Skeletal muscle cell (primary cell): ENCODE measurements at regions not wholly inside any gene's neighbourhood (a gene's known extent, or its start where the extent isn't known, plus 50 kb on each side); places are given as distances from the start of the nearest gene placed in this dataset.

Experiments used
- DNase-seq: peaks from one replicate; pipeline ENCODE4 v3.0.0-alpha.2; 2010; ENCODE audit warnings: low read depth
- H3K4me3 ChIP-seq: 2 replicates; pipeline ENCODE4 v1.5.1; 2011; ENCODE audit warnings: low read depth, mild to moderate bottlenecking, control low read depth, low read length, moderate library complexity

DNA sequence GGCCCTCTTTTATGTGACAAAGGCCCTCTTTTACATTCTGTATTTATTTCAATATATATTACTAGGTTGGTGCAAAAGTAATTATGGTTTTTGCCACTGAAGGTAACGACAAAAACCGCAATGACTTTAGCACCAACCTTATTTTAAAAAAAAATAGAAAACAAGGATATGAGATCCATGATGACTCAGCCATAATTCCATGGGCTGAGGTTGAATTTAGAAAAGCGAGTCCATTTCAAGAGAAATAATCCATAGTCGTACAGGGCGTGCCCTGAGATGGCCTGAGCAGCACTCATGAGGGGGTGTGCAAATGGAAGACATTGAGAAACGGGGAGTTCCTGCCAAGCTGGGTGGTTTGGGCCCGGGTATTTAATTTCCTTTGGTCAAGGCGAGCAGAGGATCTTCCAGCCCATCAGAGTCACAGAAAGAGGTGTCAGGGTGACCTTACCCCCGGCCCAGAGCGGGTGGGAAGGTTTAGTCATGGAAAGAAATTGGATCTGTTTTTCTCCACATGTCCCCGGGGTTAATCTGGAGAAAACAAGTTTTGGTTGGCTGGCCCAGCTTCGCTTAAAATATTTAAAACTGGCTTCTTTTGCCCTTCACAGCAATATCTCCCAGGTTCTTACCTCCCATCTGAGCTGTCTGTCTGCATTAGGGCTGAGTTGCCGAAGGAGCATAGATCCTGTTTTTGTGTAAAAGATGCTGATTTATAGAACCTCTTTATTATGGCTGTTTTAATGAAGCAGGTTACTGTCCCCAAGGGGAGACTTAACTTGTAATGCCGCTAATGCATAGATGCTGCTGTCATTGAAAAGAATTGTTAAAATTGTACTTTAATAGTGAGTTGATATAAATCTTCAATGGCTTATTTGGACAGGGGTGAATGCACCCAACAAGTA is 255.6 kb downstream of the PREX1 start:
- no peak overlapping the region for H3K4me3 ChIP-seq
- DNase-seq, result no peak

DNA sequence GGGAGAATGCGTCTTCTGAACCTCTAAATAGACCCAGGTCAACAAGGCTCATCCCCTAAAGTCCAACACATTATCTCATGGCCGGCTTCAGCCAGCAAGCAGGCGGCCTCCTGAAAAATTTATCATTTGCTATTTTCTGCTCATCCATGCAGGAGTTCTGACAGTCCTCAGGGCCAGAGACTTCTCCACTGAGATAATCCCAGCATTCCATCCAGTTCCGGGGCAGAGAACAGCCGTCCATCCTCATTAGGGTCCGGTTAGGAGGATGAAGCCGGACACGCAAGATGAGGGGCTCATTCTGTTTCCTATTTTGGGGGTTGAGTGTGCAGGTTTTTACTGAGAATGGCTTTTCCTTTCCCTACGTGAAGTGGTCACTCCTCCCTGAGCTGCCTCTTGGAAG is 258.1 kb downstream of the PREX1 start:
- DNase-seq, result no peak
- H3K4me3 ChIP-seq, result no peak overlapping the region

DNA sequence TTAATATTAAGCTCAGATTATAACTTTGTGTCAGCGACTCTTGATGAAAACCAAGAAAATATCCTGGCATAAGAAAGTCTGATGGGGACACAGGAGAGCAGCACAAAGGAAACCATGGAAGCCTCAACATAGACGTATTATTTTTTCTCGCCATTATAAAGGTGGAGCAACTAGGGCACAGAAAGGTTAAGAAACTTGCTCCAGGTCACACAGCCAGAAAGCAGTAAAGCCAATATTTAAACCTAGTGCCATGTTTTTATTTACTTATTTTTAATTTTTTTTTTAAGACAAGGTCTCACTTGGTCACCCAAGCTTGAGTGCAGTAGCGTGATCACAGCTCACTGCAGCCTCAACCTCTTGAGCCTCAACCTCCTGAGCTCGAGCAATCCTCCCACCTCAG is 259.3 kb downstream of the PREX1 start:
- DNase-seq, result no peak
- no peak overlapping the region for H3K4me3 ChIP-seq

DNA sequence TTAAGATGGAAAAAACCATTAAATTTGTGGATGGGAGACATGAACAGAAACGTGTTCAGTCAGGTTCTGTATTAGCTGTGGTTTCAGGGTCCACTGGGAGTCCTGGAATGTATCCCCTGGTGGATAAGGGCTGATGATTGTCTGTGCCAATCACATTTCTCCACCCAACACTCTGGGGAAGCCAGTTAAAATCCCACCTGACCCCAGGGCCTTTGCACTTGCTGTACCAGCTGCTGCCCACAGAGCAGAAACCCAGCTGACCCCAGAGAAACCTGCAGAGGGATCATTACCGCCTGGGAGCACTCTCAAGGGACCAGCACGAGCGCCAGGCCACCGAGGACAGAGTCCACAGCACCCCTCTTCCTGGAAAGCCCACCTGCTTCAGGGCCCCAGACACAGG is 260.7 kb downstream of the PREX1 start:
- H3K4me3 ChIP-seq, result no peak overlapping the region
- DNase-seq, result no peak

DNA sequence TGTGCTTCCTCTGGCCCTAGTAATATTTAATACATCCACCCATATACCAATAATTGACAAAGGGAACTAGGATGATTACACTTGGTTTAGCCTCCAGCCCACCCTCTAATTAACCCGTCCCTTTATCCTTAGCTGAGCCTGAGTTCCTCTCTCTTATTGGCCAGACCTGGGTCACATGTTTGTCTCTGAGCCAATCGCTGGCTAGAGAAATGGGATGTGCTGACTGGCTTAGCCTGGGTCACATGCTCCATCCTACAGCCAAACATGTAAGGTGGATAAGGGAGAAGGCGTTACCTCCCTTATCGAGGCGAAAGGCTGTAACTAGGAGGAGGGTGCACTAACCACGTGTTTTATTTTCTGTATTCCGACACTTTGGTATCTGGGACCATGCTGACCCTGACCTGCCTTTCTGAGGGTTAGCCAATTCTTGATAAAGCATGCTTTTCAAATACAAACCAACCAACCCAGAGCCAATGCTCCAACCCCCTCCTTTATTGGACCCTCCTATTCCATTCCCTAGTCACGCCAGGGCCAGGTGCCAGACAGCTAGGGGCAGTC is 262.7 kb downstream of the PREX1 start:
- H3K4me3 ChIP-seq, result no peak overlapping the region
- DNase-seq, result no peak

DNA sequence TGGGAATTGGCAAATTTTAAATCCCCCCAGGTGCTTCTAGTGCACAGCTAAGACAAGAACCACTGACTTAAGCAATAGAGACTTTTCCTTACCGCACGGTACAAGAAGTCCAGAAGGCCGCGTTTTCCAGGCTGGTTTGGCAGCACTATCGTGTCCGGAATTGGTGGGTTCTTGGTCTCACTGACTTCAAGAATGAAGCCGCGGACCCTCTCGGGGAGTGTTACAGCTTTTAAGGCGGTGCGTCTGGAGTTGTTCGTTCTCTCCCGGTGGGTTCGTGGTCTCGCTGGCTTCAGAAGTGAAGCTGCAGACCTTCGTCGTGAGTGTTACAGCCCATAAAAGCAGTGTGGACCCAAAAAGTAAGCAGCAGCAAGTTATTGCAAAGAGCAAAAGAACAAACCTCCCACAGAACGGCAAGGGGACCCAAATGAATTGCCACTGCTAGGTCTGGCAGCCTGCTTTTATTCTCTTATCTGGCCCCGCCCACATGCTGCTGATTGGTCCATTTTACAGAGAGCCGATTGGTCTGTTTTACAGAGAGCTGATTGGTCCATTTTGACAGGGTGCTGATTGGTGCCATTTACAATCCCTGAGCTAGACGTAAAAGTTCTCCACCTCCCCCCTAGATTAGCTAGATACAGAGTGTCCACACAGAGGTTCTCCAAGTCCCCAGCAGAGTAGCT is 264.5 kb downstream of the PREX1 start:
- no peak overlapping the region for H3K4me3 ChIP-seq
- DNase-seq, result no peak

DNA sequence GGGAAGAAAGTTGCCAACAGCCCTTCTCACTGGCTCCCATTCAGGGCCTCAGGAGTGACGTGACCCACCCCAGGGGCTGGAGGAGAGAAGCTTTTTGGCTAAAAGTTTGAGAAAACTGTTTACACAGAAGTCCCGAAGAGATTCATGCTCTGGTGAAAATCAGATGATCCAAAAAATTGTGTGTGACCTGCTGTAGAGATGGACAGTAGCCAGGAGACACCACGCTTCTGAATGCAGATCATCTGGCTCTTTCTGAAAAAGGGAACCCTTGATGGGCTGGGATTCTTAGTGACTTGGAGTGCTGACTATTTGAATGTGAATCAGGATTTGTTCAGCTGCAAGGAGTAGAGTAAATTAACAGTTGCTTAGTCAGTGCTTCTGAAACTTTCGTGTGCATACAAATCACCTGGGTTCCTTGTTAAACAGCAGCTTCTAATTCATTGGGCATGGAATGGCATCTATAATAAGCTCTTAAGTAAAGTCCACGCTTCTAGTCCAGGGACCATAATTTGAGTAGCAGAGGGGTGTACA is 265.1 kb downstream of the PREX1 start:
- H3K4me3 ChIP-seq, result no peak overlapping the region
- DNase-seq, result no peak

DNA sequence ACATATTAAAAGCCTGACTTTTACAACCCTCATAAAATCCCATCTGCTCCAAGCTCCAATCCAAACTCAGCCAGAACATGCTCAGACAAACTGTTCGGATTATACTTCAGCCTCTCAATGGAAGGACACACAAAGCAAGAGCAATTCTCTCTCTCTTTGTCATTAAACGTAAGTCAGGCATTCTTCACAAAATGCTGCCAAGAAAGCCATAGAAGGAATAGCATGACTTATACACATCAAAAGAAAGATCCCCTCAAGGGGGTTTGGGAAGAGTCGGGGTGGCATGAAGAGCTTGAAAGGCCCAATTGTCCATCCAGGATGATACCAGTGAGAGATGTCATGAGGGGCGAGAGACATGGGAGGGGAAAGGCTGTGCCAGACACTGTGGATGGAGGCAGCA is 268.9 kb downstream of the PREX1 start:
- no peak for DNase-seq
- no peak overlapping the region for H3K4me3 ChIP-seq

DNA sequence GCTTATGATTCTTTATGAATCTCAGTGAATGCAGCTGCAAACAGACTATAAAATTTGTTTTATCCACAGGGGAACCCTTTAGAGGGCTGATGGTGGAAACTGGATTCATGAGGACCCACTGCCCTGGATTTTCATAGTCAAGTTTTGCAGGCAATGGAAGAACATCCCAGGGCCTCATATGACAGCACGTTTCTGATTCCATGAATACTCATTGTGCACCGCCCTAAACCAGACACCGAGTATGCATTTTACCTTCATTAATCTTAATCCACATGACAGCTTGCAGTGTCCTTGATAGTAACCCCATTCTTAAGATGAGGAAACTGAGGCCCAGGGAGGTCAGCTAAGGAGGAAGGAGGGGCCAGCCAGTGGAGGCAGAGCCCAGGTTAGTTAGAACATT is 270.4 kb downstream of the PREX1 start:
- no peak for DNase-seq
- H3K4me3 ChIP-seq, result no peak overlapping the region

DNA sequence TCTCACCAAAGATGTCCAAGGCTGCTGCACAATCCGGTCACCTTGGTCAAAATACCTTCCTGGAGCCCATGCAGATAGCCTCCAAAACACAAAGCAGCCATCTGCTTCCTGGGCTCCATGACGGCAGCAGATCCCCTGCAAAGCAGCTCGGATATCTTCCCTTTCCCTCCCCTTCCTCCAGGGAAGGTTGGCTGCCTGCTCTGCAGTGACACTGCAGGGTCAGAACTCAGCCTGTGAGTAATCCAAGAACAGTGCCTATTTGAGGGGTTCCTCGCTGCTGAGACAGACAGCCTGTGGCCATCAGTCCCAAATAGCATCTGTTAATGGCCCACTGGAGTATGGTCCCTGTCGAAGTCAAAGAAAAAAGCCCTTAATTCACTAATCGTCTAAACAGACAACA is 270.8 kb downstream of the PREX1 start:
- H3K4me3 ChIP-seq, result no peak overlapping the region
- no peak for DNase-seq

DNA sequence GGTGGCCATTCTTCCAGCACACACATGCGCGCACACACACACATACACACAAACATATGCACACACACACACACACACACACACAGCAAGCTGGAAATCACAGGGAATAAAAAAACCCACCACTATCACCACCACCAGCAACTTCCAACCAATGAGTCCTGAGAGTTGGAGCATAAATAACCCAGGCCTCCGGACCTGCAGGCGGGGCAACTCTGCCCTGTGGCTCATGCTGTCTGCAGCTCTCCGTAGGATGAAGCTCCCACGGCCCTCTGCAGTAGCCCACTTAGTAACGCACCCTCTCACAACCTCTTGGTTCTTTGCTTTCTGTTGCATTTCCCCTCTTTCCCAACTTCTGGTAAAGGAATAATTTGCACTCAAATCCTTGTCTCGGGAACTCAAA is 275.2 kb downstream of the PREX1 start:
- no peak overlapping the region for H3K4me3 ChIP-seq

DNA sequence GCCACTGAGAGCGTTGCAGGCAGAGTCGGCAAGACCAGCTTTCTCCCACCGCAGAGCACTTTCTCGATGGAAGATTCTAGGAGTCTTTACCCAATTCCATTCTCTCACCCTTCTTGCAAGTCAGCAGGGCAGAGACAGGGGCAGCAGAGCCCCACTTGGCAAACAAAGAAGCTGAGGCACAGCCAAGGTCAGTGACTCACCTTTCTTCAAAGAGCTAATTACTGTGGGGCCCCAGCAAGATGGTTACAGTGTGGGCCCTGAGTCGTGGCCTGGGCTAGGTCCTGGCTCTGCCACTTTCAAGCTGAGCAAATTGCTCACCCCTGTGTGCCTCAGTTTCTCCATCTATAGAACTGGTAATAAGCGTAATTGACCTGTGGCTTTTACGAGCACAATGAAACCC is 277.0 kb downstream of the PREX1 start:
- no peak overlapping the region for H3K4me3 ChIP-seq
- DNase-seq, result no peak

More for the DNA sequence above, 275.2 kb downstream of the PREX1 start:
- DNase-seq, result no peak

DNA sequence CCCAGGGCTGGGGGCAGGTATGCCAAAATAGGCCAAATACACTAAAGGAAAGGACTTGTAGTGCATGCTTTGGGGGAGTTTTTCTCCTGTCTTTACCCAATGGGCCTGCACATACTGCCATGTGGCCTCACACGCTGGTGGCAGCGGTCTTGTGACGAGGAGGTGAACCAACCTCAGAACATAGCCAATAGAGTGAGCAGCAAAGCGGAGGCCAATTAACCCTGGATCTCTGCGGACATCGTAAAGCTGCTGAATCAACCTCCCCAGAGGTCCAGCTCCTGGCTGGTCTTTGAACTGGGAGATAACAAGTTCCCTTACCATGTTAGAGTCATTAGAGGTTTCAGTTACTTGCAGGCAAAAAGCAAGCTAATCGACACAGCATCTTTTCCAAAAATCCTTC is 280.1 kb downstream of the PREX1 start:
- DNase-seq, result no peak
- no peak overlapping the region for H3K4me3 ChIP-seq

DNA sequence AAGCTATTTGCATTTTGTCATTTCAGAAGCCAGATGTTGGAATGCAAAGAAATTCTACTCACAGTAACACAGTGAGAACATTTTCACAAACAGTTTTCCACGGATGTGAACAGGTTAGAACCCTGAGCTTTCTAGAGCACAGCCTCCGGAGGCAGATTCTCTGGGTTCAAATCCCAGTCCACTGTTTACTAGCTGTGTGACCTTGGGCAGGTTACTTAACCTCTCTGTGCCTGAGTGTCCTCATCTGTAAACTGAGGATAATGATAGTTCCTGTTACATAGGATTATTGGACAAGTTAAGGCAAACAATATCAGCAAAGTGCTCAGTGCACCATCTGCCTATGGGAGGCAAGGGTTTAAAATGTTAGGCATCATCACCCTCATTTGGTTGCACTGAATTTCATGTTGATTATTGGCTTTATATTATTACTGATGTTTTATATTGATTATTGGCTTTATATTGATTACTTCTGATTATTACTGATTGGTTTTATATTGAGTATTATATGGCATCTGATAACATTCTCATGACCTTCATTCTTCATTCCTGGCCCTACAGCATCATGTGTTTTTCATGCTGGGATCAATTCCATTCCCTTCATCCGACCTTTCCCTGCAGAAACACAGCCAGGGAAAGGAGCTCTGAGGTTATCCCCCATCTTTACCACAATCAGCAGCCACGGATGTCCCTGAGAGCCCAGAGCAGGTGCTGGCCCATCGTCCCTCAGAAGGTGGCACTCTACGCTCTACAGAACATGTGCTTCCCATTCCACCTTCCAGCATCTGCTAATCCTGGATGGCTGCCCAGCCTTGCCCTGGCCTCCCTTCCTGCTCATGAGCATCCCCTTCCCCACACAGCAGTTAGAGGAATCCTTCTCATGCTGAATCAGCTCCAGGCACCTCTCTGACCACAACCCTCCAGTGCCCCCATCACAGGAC is 283.1 kb downstream of the PREX1 start:
- no peak overlapping the region for H3K4me3 ChIP-seq
- no peak for DNase-seq

DNA sequence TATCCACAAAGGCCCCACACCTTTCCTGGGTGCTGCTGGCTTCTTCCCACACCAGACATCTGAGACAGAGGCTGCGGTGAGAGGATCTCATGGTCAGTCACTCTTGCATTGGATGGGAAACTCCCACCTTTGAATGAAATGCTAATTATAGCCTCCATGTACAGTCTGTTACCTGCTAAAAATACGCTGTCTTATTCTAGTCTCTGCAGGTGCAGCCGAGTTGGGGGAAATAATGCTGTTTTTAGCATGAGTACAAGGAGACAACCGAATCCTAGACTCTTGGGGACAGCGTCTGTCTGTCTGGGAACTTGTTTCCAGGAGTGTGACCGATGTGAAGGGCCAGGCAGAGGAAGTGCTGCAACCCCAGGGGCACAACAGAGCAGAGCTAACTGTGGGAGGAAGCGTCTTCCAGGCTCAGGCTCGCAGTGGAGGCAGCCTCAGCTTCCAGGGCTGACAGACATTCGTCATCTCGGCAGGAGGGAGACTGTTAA is 286.2 kb downstream of the PREX1 start:
- DNase-seq, result no peak
- no peak overlapping the region for H3K4me3 ChIP-seq

DNA sequence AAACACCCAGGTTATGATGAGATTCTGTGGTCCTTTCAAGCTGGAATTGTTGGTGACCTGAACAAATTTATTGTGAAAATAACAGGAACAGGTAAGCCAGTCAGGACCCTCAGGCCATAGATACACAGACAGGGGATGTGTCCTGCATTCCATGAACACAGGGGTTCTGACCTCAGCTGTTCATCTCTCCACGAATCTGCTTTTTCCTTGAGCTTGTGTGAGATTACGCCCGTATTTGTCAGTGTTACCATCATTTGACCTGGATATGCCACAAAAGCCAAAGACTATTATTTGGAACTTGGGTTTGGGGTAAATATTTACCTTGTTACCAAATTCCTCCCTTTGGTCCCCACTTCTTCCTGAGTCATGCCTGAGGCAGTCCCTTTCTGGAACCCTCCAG is 288.9 kb downstream of the PREX1 start:
- DNase-seq, result no peak
- H3K4me3 ChIP-seq, result no peak overlapping the region

DNA sequence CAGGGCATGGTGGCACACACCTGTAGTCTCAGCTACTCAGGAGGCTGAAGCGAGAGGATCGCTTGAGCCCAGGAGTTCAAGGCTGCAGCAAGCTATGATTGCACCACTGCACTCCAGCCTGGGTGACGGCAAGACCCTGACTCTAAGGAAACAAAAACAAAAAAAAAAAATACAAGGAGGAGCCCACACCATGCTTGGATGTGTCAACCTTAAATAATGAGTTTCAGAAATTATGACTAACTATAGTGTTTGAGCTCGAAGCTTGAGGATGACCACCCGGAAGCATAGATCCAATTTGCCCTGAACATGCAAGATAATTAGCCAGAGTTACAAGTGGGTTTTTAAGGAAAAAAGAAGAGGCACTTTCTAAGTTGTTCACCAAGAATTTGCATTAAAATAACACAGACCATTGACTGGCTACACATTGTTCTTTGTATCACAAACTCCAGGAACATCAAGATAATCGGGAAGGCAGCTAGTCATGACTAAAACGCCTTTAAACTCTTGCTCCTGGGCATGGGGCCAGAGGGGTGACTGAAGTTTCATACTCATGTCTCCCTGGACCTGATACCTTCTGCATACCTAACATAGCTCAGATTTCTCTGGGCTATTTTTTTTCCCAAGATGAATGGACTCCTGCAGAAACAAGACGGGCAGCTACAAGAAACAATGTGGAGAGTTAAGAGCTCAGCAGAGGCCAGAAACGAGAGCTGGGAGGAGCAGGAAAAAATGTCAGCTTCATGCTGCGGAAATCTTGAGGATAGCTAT is 289.6 kb downstream of the PREX1 start:
- no peak overlapping the region for H3K4me3 ChIP-seq
- peak; percentile 7 for DNase-seq

DNA sequence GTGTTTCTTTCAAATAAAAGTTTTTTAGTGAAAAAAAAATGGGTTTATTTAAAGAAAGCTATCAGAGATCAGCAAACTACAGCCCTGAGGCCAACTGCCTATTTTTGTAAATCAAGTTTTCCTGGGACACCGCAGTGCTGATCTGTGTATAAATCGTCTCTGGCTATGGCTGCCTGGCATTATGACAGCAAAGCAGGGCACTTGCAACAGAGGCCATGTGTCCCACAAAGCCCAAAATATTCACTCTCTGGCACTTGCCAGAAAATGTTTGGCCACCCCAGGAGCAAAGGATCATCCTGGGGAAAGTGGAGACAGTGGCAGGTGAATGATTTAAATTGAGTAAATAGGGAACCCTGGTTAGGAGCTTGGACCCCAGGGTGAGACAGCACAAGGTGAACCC is 291.6 kb downstream of the PREX1 start:
- H3K4me3 ChIP-seq, result no peak overlapping the region
- DNase-seq, result no peak

DNA sequence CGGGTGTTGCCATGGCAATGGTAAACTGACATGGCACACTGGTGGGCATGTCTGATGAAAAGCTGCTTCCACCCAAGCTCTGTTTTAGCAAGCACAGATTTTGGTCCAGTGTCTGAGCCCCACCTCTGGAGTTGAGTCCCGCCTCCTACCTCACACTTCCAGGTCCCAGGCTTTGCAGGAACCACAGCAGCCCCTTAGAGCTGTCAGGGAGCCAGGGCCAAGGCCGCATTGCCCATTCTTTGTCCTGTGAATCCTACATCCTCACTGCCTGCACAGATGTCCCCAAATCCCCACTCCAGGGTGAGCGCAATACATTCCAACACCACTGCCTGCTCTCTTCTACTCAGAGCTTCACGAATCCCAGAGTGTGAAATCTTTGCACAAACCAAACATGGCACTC is 292.2 kb downstream of the PREX1 start:
- no peak overlapping the region for H3K4me3 ChIP-seq
- no peak for DNase-seq
